GM21390 (cell line): ENCODE measurements at regions not wholly inside any gene's neighbourhood (a gene's known extent, or its start where the extent isn't known, plus 50 kb on each side); places are given as distances from the start of the nearest gene placed in this dataset.

ENCODE experiments used
- ATAC-seq: cut with Tn5 transposase; IDR thresholded peaks from one replicate; pipeline ENCODE4 v1.9.1; 2021; ENCODE audit not compliant: unreplicated experiment

DNA sequence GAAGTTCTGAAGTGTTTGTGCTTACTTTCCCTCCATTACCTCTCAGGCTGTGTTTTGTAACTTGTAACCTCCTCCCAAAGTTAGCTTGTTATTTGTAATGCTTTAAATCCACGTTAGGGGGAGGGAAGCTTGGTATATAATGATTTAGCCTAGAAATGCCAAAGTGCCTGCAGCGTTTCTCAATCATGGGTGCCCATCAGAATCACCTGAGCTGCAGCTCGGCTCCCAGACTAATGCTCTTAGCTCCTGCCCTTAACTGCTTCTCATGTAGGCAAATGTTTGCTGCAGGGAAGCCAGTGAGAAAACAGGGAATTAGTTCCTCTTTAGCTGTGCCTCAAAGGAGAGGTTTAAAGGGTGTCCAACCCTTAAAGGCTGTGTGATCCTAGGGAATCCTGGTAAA, 219.2 kb upstream of the NAALADL2 start:
- no peak for ATAC-seq

DNA sequence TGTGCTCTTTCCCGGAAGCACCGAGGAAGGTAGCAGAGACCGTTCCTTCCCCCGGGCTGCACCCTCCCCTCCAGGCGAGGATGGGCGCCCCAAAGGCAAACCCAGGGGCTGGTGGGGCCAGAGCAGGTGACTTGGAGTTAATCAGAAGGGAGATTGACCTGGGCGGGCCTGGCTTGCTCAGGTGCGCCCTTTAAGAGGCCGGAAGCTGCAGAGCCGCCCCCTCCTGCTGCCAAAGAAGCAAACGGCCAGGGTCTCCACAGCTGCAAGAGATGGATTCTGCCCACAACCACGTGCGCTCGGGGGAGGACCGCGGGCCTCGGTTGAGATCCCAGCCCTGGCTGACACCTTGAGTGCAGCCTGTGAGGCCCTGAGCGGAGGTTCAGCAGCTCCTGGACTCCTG, 218.2 kb upstream of the NAALADL2 start:
- no peak for ATAC-seq

DNA sequence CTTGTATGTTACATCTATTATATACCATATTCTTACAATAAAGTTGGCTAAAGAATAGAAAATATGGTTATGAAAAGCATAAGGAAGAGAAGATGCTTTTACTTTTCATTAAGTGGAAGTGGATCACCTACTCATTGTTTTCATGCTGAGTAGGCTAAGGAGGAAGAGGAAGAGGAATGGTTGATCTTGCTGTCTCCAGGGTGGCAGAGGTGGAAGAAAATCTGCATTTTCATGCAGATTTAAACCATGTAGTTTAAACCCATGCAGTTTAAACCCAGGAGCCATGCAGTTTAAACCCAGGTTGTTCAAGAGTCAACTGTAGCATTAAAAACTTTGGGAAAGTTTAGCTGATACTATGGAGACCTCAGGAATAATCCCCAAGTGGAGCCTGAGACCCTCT, 214.8 kb upstream of the NAALADL2 start:
- ATAC-seq, result no peak

DNA sequence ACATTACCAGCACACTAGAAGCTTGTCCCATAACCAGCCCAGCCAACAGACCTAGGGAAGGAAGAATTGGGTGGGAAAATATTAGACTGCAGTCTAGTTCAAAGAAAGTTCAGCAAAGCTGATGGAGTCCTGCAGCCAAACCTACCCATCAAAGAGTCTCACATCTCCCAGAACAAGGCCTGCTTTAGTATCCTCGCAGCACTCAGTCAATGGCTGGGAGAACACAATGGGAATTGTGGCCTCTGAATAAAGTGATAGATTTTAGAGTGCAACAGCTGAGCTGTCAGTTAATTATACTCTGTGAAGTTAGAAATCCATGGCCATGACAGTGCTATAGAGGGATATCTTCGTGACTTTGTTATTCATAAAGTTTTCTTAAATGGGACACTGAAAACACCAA, 207.2 kb upstream of the NAALADL2 start:
- ATAC-seq, result no peak

DNA sequence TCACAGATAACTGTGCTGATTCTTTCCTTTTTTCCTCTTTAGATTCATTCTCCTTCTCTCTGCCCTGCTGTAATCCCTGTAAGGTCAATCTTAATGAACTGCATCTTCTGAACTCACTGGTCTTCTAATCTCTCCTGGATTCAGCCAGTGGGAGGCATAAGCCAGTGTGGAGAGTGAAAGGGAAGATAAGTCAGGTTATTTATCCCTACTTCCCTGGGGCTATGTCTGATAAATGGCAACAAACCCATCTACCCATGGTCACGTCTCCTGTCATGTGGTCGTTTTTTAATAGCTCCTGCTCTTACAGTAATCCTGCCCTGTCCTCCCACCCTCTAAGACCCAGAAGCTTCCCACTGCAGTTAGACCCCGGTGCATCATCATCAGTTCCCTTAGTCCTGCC, 199.6 kb upstream of the NAALADL2 start:
- no peak for ATAC-seq

DNA sequence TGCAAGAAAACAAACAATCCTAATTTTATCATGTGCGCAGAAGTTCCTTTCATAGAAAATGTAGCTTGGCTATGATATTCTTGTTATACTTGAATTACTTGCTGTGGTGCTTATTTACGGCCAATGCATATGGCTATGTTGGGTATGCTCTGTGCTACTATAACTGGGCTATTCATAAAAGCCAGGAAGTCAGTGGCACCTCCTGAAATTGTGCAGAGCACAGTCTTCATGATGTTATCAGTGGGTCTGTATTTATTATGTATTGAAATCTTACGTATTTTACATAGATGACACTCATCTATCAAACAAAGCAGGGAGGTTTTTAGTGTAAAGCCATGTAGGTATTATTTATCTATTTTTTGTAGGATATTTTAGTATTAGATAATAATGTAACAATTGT, 196.5 kb upstream of the NAALADL2 start:
- ATAC-seq, result no peak

DNA sequence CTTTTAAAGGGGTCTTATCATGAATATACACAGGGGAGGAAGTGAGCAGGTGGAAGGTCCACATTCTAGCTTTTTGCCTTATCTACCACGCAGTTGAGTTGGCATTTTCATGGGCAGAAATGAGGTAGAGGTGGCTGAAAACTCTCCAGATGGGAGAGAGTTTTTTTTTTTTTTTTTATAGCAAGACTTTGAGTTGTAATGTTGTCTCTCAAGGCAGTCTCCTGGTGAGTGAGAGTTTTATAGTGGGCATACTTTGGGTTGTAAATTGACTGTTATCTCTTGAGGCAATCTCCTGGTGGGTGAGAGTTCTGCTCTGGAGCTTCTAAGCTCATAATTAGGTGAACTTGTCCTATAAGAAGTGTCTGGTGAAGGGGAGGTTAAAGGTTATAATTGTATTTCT, 191.7 kb upstream of the NAALADL2 start:
- no peak for ATAC-seq

DNA sequence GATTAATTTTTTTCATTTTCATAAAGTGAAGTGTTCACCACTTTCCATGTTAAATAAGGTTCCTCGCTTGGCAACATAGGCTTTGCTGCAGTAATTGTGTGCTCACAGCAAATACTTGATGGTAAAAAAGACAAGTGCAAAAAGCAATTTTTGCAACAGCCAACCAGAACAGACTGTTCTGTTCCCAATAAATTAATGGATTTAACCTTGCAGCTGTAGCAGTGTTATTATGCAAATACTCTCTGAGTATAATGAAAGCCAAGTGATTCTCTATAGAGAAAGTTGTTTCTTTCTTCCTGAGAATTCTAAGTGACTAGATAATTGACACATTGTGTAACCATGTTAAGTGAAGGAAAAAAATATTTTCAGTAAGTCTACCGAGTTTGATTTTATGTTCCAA, 183.7 kb upstream of the NAALADL2 start:
- ATAC-seq, result no peak

DNA sequence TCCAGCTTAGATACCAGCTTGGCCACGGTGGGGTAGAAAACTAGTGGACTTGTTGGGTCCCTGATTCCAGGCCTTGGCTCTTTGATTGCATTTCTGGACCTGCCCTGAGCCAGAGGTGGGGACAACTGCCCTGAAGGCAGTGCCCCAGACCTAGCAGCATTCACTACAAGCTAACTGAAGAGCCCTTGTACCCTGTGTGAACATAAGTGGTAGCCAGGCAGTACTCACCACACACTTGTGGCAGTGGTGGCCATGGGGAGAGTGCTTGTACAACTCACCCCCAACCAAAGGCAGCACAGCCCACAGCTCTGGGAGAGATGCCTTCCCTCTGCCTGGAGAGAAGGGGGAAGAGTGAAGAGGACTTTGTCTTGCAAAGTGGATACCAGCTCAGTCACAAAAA, 177.3 kb upstream of the NAALADL2 start:
- no peak for ATAC-seq

DNA sequence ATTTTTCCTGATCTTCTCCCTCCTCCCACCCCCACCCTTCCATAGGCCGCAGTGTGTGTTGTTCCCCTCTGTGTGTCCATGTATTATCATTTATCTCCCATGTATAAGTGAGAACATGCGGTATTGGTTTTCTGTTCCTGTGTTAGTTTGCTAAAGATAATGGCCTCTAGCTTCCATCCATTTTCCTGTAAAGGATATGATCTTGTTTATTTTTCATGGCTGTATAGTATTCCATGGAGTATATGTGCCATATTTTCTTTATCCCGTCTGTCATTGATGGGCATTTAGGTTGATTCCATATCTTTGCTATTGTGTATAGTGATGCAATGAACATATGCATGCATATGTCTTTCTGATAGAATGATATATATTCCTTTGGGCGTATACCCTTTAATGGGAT, 173.3 kb upstream of the NAALADL2 start:
- ATAC-seq, result no peak

DNA sequence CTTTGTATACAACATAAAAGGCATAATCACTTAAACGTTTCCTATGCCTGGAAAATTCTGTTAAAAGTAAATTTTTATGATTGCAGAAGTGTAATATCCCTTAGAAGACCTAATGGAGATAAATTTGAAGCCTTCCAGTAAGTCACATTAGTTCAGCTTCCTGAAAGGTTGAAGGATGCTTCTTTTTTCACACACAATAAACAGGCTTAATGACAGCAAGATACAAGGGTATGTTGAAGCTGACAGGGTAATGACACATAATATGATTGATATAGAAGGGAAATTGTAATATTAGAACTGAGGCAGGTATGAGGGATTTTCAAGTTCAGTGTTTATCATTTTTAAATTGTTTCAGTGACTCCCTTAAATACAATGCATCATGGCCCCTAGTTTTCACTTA, 161.8 kb upstream of the NAALADL2 start:
- no peak for ATAC-seq

DNA sequence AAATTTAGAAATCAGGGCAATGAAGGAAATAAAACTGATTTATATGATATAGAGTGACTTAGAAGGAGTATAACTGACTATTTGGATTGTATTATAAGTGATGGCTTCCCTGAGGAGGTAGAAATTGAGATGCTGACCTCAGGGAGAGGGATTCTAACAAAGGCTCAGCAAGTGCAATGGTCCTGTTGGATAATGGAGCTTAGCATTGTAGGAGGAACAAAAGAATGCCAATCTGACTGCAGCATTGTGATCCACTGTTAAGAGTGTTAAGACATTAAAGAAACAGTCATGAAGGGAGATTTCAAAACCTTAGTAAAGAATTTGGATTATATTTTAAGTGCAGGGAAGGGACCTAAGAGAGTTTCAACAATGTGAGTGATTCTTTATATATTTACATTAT, 158.4 kb upstream of the NAALADL2 start:
- ATAC-seq, result no peak

DNA sequence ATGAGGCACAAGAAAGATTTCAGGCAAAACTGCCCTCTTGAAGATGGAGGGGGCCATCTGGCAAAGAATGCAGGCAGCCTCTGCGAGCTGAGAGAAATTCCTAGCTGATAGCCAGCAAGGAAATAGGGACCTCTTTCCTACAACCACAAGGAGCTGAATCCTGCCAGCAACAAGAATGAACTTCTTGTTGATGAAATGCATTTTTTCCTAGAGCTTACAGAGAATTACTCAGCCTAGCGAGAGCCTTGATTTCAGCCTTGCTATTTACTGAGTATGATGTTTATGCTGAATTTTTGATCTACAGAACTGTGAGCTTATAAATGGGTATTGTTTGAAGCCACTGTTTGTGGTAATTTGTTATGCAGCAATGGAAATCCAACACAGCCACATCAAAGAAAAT, 148.5 kb upstream of the NAALADL2 start:
- ATAC-seq, result no peak

DNA sequence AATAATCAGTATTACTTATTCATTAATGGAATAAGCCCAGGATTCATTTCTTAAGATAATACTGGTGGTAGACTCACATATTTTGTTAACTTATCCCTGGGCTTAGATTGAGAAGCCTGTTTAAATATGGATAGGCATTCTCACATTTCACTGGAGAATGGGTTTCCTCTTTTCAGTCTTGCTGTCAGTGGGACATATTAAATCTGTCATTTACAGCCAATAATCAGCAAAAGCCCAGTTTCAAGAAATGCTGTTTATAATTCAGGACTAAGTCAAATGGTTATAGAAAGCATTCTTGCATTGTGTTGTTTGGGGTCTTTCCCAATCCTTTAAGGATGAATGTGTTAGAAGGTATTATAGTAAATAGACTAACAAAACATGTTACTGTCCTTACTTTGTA, 143.7 kb upstream of the NAALADL2 start:
- ATAC-seq, result no peak

DNA sequence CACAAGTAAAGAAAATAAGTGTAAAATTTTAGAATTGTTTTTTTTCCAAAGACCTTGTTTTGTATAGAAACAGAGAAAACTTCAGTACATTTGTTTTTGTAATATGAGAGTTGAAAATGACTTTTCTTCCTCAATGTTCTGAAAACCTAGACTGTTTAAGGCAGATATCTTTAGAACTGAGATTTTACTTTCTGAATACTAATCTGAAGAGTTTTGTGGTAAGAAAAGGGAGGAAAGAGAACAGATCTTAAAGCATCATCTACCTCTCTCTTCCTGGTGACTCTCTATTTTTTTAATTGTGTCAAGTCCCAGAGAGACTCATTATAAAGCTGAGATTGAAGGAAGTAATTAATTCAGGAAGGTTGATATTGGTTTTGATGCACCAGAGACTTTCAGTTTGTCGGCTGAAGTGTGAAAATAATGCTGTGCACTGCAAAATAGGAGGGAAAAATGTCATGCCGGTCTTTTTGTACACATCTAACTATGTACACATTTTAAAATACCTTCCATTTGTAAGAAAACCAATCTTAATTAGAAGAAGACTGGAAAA, 142.1 kb upstream of the NAALADL2 start:
- ATAC-seq, result no peak

DNA sequence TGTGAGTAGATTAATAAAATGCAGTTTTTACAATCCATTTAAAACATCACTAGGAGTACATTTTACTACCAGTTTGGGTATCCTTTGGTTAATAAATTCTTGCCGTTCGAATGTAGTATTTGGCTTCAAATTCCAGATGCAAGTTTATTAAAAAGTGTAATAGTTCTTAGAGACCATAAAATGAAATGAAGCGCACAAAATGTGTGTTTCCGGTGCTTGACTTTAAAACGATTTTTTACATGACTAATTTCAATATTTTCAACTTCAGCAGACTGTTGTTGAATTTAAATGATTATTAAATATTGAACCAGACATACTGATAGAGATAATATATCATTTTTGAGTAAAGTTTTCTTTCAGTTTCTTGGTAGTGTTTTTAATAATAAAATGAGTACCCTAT, 138.4 kb upstream of the NAALADL2 start:
- no peak for ATAC-seq

DNA sequence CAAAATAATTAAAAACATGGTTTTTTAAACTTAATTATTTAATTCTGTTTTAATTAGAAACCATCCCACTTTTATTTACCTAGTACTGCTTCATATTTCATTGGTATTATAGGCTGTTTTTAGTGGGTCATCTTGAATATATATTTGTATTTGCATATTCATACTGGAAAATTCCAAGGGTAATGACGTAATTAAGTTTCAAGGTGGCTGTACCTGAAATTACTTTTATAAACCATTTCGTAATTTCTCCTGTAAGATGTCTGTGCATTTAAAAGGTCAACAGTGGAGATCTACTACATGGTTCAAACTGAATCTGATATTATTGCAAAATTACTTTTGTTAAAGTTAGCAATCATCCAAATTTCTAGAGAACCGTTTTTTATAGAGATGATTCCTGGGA, 133.8 kb upstream of the NAALADL2 start:
- ATAC-seq, result no peak

DNA sequence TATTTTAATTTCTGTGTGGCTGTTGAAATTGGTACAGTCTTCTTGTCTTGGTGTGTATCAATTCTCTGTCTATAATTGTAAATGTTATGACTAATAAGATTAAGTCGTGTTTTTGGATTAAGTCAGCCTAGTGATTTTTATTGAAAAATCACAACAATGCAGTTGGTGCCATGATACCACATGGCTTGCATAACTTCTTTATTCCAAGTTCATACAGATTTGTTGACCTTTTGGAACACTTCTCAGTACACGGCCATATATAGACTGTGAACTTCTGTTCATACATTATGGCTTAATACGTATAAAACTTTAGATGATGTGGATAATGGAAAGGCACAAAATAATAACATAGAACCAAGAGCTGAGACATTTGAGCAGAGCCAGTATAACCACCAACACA, 121.2 kb upstream of the NAALADL2 start:
- ATAC-seq, result no peak

DNA sequence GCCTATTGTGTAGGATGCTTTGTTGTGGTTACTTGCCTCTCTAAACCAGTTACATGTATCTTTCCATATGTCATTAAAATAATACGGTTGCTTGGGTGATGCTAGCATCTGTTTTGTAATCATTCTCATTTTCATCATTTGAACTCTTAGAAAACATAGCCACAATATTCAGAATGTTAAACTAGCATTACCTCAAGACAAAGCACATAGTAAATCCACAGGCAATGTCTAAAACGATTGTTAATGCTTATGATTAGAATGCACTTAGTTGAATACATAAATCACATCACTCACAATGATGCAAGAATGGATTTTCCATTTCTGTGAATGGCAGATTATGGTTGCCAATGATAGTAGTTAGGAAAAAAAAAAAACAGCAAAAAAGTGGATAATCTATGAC, 110.0 kb upstream of the NAALADL2 start:
- ATAC-seq, result no peak

DNA sequence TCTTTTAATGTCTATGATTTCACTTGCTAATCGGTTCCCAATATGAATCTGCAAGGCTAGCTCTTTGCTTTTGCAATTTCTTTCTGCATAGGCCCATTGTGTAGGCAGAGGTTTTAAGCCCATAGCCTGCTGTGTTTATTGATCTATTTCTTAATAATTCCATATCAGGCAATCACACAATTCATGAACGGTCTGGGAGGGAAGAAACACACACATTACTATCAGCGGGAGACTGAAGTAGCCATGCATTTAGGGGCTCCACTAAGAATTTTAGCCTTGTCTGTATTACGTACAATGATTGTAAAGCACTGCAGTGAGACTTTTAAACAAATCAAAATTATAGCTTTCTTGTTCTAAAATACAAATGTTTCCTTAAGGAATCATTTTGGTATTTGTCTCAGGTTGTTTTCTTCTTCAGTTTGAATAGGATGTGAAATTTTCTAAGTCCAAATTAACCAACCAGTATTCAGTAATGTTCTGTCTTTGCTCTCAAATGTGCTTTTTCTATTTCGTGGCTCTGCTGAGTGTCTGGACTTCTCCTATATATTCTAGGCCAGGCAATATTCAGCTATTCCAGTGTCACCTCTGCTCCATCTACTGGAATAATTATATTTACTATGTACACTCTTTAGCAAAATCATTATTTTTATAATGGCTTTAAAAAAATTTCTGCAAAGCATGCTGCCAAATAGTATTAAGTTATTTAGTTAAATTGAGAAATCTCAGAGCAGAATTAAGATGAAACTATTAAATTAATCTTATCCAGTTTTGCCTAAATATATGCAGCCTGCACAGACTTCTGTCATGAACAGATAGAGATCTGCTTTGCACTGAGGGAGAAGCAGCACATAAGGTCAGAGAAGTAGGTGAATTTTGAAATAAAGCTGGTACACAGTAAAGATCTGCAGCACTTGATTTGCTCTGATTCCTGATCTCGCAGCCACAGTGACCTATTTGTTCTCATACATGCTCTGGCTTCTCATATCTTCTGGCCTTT, 103.0 kb upstream of the NAALADL2 start:
- no peak for ATAC-seq

DNA sequence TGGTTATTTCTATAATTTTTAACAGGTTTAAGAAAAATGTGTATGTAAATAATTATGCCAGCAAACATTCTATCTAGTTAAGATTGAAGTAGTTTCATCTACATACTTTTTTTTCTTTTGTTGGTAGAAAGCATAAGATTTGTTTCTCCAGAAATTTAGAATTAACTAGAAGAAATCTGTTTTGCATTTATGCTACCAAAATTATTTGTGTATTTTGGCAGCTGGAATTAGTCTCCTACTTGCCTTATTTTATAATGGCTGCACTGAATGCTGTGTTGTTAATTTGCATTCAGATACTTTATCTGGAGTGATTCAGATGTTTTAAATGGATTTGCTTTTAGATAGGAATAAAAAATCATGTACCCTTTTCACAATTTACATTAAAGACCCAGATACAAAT, 100.2 kb upstream of the NAALADL2 start:
- ATAC-seq, result no peak

DNA sequence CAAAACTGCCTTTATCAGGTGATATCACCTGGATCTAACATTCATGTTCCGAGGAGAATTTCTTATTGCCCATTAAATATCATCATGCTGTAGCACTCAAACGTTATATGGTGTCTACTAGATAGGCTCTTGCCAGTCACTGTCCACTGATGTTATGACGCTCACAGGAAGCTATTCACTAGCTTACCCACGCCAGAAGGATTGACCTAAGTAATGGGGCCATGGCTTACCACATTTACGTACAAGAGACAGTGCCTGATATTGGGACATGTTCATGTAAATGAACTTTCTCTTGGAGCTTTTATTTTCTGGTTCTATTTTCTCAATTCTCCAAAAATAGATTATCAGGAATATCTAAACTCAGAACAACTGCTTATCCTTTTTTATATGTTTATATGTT, 91.7 kb upstream of the NAALADL2 start:
- no peak for ATAC-seq
